Fibroblast of villous mesenchyme (primary cell): ENCODE measurements at regions not wholly inside any gene's neighbourhood (a gene's known extent, or its start where the extent isn't known, plus 50 kb on each side); places are given as distances from the start of the nearest gene placed in this dataset.
"Not testable (repeated sequence)": the region's sequence is repeated elsewhere in the genome, so short reads cannot be mapped to it uniquely, and the experiment has no call there.

Experiments
- DNase-seq: peaks from one replicate; pipeline ENCODE4 v3.0.0-alpha.2; 2010; ENCODE audit warnings: low read depth
- H3K4me3 ChIP-seq: 2 replicates; pipeline ENCODE4 v1.5.1; 2011; ENCODE audit warnings: low read depth, mild to moderate bottlenecking, low read length
- CTCF ChIP-seq: IDR thresholded peaks from 2 replicates; pipeline ENCODE4 v1.5.1; 2012; ENCODE audit warnings: low read depth, mild to moderate bottlenecking, low read length; ENCODE audit not compliant: insufficient read depth

DNA sequence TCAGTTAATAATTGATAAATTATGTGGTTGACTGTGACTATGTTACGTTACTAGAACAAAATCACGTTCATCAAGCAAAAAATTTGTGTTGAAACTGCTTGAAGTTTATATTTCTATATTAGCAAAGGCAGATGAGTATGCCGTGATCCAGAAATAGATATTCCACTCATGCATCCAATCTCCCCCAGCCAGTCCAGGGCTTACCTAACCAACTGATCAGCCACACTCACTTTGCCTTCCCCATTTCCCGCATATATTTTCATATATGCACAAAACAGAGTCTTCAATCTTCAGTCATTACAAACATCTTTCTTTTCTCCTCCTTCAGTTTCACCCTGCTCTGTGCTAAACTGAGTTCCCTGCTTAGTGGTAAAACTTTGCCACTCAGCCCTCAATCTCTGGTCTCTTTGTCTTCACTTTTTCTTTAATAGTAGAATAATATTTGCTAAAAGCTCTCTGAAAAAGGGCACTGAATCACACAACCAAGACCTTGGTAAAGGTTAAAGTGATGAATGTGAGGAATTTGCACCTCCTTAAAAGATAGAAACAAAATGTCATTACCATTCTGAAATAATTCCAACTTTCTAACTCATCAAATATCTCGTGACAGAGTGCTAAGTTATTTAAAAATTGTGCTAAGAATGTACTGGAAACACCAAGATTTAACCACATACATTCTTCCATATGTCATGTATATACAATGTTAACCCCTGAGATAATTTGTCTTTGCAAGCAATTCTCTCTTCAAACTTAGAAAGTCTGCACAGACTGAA is 893.2 kb upstream of the CRIM1 start:
- no peak overlapping the region for H3K4me3 ChIP-seq
- no peak for DNase-seq
- no peak for TF ChIP-seq CTCF

DNA sequence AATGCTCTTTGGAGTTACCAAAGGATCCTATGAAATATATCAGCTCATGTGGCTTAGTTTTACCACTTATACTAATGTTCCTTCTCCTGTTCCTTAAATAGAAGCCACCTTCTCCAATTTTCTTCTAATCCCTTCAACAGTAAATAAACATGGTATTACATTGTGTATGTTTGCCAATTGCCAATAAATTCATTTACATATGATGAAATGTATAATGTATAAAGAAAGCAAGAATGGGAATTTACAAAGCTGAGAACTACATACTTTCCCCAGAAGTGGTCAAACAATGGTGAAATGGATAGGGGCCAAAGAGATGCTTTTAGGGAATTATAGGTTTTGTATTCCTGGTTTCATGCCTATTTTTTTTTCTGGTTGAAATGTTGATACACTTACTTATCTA is 894.2 kb upstream of the CRIM1 start:
- TF ChIP-seq CTCF, result no peak
- no peak overlapping the region for H3K4me3 ChIP-seq
- no peak for DNase-seq

- DNase-seq, result no peak
- TF ChIP-seq CTCF, result no peak
- H3K4me3 ChIP-seq, result no peak overlapping the region
Measured at GRCh38 chr2:35454966-35455638, 900.5 kb upstream of the CRIM1 start.

DNA sequence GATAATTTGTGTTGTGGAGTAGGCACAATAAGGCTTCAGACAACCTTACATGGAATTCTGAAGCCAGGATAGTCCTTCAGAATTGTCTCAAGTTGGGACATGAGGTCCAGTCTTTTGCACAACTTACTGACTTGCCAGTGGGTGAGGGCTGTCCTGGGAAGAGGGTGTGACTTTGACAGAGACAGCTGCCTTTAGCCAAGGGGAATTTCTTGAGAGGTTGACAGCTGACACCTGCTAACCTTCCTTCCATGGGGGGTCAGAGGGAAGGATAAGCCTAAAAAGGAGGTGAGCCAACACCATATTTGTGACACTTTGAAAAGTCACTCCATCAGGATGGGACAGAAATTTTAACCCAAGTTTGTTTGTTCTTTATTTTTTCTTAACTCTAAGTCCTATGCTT is 907.8 kb upstream of the CRIM1 start:
- no peak for DNase-seq
- H3K4me3 ChIP-seq, result no peak overlapping the region
- no peak for TF ChIP-seq CTCF

GRCh38 chr2:35447215-35447614 is 908.4 kb upstream of the CRIM1 start:
- DNase-seq, result peak; percentile 1
- H3K4me3 ChIP-seq, result no peak overlapping the region

GRCh38 chr2:35443087-35443486 is 912.5 kb upstream of the CRIM1 start:
- DNase-seq, result no peak
- no peak for TF ChIP-seq CTCF
- no peak overlapping the region for H3K4me3 ChIP-seq

More at GRCh38 chr2:35447215-35447614, 908.4 kb upstream of the CRIM1 start:
- TF ChIP-seq CTCF, result no peak

- H3K4me3 ChIP-seq, DNase-seq: not testable (repeated sequence)
Measured at GRCh38 chr2:35441575-35441974, 914.0 kb upstream of the CRIM1 start.

DNA sequence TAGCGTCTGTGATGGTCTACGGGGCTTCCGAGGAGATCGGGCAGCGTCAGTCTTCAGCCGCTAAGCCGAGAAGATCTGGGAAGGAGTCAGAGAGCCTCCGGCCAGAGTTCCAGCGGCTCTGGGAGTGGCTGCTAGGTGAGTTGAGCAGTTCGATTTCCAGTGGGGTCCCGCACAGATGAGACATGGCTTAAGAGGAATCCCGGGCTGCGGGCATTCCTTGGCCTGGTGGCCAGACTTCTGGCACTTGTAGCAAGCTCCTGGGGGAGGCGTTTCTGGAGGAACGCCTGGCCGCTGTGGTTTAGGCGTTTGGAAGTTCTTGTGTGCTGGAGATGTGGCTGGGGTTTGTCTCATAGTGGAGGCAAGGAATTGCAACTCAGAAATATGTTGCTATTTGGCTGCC is 915.3 kb upstream of the CRIM1 start:
- not testable (repeated sequence) for DNase-seq, H3K4me3 ChIP-seq

GRCh38 chr2:35436893-35437292 is 918.7 kb upstream of the CRIM1 start:
- not testable (repeated sequence) for DNase-seq, H3K4me3 ChIP-seq
